Esophagus muscularis mucosa (tissue), 4 donors: ENCODE measurements at regions not wholly inside any gene's neighbourhood (a gene's known extent, or its start where the extent isn't known, plus 50 kb on each side); places are given as distances from the start of the nearest gene placed in this dataset.

Source experiments
- EP300 ChIP-seq: sonication (generic); formaldehyde crosslinking; IDR thresholded peaks from one replicate; pipeline ENCODE4 v1.6.1; 2017; ENCODE audit warnings: antibody characterized with exemption
- POLR2A ChIP-seq: fragments of 450-650 bp; IDR thresholded peaks from one replicate; pipeline ENCODE4 v1.6.1; 2017; ENCODE audit warnings: antibody characterized with exemption, moderate library complexity, mild to moderate bottlenecking, low read depth
- TF ChIP-seq, protein P1 (sequence below), 3 experiments: fragments of 200-600 bp in 2 of 3; fragments of 450-650 bp in 1 of 3; sonication (generic) in 2 of 3; IDR thresholded peaks; one replicate each; pipeline ENCODE4 v1.5.1; 2017 to 2019; ENCODE audit warnings: antibody characterized with exemption in 3 of 3, mild to moderate bottlenecking in 2 of 3, moderate library complexity in 1 of 3

DNA sequence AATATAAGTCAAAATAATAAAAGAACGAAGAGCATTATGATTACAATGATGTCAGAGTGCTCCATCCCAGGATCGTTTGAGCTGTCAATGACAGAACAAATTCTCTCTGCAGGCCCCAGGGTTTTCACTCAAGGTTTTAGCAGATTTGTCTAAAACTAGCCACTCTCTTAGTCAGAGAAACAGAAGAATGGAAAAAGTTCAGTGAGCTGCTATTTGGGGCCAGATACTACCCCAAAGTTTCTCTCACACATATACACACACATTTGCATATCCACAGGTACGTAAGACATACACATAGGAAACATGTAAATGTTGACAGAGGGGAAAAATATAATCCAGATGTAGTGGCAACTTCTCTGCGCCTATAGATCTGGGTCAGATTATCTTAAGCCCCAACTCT, 76.3 kb upstream of the SEMA6A start:
- TF ChIP-seq, protein P1, sequence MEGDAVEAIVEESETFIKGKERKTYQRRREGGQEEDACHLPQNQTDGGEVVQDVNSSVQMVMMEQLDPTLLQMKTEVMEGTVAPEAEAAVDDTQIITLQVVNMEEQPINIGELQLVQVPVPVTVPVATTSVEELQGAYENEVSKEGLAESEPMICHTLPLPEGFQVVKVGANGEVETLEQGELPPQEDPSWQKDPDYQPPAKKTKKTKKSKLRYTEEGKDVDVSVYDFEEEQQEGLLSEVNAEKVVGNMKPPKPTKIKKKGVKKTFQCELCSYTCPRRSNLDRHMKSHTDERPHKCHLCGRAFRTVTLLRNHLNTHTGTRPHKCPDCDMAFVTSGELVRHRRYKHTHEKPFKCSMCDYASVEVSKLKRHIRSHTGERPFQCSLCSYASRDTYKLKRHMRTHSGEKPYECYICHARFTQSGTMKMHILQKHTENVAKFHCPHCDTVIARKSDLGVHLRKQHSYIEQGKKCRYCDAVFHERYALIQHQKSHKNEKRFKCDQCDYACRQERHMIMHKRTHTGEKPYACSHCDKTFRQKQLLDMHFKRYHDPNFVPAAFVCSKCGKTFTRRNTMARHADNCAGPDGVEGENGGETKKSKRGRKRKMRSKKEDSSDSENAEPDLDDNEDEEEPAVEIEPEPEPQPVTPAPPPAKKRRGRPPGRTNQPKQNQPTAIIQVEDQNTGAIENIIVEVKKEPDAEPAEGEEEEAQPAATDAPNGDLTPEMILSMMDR (IDR thresholded peaks at IDR 0.05) = no peak
- TF ChIP-seq POLR2A (no peak), EP300 (no peak)
